EL (cell line): ENCODE measurements at regions not wholly inside any gene's neighbourhood (a gene's known extent, or its start where the extent isn't known, plus 50 kb on each side); places are given as distances from the start of the nearest gene placed in this dataset.

Experiments used
- DNase-seq: peaks from one replicate; pipeline ENCODE4 v3.0.0-alpha.2; 2016

DNA sequence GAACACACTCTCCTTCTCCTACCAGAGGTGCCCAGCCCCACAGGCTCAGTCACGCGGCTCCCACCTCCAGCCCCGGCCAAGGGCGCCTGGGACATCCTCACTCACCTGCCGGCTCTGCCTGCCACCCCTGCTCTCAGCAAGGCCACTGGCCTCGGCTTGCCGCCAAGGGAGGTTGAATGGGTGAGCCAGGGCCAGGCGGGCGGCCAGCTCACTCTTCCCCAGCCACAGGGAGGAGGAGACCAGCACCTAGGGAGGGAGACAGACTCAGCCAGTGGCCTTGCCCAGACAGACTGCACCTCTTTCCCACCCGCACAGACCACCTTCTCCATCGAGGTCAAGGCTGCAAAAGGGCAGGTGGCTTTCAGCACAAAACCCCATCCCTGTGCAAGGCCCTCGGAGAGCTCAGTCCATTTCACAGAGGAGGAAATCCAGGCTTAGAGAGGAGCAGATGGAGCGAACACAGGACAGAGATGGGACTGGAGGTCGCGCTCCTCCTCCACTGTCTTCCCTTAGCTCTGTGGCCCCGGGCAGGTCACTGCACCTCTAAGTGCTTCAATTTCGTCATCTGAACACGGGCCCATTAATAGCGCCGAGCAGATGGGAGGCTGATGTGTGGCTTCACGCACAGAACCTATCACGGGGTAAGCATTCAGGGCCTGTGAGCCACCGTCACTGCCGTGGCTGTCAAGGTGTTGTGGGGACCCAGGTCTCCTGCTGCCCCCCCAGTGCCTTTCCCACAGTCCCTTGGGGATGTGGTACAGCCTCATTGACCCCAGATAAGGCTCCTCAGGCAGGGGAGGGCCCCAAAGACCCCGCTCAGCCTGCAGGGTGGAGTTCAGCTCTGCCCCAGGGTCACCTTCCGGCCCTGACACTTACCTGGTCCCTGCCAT lies 56.1 kb downstream of the RMI2 start:
- no peak for DNase-seq

GRCh38 chr16:11402051-11402744 lies 56.9 kb downstream of the RMI2 start:
- no peak for DNase-seq

DNA sequence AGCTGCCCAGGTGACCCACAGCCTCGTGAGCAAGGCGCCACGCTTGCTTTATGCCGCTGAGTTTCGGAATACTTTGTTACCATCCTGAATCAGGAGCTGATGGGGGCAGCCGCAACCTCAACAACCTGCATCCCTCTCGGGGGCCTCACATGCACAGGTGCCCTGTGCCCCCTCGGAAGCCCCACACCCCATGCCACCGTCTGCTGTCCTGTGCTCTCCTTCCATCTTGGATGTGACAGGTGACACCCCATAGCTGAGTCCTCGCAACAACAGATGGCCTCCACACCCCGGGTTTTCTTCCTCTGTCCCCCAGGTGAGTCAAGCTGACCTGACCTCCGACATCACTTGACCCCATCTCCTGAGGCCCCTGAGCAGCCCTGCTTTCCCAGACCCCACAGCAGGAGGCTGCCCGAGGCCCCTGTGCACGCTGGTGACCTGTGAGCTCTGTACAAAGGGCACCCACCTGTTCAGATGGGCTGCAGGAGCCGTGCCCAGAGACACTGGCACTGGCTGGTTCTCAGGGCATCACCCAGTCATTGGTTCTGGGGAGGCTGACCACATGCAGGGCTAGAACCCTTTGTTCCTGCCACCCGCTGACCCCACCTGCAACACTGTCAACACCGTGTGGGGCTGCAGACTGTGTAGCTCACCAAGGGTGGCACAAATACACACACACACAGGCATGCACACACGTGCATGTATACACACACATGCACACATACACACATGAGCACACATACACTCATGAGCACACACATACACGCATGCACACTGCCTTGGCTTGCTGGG lies 57.7 kb downstream of the RMI2 start:
- DNase-seq = no peak

- no peak for DNase-seq
These were observed 58.2 kb downstream of the RMI2 start for GRCh38 chr16:11403534-11403795.

DNA sequence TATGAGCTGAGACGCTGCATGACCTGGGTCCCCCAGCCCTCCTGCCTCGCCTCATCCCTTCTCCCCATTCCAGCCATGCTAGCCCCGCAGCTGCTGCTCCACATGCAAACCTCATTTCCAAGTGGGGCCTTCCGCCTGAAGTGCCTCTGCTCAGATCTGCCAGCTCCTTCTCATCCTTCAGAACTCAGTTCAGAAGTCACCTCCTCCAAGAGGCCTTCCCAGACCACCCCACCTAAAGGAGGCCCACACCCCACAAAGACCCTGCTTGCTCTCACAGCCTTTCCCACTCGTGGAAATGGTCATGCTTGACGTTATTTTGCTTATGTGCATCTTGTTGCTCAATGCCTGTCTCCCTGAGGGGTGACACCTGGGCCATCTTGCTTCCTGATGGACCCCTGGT lies 58.7 kb downstream of the RMI2 start:
- DNase-seq = no peak

GRCh38 chr16:11404603-11405002 lies 59.3 kb downstream of the RMI2 start:
- DNase-seq = no peak

- peak; percentile 36 for DNase-seq
These were observed 60.3 kb downstream of the RMI2 start for GRCh38 chr16:11405331-11406176.

GRCh38 chr16:11406177-11406560 lies 60.9 kb downstream of the RMI2 start:
- no peak for DNase-seq

- peak; percentile 74 for DNase-seq
These were observed 62.1 kb downstream of the RMI2 start for GRCh38 chr16:11407047-11407982.

DNA sequence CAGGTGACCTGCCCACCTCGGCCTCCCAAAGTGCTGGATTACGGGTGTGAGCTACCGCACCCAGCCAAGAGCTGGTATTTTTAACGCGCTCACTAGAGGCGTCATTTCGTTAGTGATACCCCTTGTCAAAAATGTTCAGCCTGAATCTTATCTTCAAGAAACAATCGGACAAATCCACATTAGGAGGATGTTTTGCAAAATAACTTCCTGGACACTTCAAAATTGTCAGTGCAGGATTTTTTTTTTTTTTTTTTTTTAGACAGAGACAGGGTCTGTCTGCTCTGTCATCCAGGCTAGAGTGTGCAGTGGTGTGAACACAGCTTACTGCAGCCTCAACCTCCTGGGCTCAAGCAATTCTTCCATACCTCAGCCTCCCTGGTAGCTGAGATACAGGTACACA lies 63.0 kb downstream of the RMI2 start:
- DNase-seq = no peak

GRCh38 chr16:11409398-11409797 lies 64.1 kb downstream of the RMI2 start:
- DNase-seq = no peak

DNA sequence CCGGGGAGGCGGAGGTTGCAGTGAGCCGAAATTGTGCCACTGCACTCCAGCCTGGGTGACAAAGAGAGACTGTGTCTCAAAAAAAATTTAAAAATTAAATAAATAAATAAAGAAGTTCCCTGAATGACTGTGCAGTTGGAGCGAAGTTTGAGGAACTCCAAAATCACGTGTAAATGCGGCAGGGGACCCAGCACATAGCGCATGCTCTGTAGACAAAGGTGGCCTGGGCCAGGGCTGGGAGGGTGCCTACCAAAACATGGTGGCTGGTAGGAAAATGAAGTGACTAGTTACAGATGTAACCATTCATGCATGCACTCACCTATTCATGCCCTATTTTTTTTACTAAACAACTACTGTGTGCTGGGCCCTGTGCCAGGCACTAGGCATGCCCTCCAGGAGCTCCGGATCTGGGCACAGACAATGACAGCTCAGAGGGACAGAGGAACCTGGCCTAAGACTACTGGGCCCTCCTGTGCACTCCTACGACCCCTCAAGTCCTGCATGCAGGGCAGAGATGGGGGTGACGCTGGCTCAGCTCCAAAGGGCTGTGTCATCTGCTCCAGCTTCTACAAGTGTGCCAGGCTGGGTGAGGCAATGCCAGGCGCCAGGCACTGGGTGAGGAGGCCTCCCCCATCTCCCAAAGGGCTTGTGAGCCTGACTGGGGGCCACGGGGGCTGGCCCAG lies 65.3 kb downstream of the RMI2 start:
- peak; percentile 16 for DNase-seq

GRCh38 chr16:11411059-11411550 lies 65.8 kb downstream of the RMI2 start:
- DNase-seq = no peak

DNA sequence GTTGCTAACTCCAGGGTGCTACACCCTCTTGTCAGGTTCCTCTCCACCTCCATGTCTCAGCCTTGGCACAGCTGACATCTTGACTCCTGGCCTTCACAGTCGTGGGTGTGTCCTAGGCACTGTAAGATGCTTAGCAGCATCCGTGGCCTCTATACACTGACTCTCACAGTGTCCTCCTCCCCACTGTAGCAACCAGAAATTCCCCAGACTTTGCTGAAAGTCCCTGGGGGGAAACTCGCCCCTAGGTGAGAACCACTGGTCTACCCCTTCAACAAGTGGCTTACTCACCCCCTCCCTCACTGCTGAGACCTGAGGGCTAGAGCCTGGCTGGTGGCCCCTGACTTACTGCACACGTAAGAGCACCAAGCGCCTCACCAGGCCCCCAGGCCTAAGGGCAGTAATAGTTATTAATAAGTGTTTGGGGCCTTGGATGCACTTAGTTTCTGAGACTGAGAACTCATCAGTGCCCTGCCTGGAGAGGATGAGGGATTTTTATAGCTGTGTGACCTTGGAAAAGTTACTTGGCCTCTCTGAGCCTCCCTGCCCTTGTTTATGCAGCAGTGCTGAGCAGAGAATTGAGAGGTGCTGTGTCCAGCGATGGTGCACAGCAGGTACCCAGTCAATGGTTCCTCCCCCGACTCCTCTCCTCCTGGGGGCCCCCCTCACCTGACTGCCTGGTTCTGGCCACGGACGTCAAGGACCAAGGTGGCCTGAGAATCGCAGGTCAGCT lies 67.1 kb downstream of the RMI2 start:
- DNase-seq = no peak

GRCh38 chr16:11412965-11413887 lies 68.0 kb downstream of the RMI2 start:
- no peak for DNase-seq

- no peak for DNase-seq
These were observed 68.8 kb downstream of the RMI2 start for GRCh38 chr16:11413907-11414595.

DNA sequence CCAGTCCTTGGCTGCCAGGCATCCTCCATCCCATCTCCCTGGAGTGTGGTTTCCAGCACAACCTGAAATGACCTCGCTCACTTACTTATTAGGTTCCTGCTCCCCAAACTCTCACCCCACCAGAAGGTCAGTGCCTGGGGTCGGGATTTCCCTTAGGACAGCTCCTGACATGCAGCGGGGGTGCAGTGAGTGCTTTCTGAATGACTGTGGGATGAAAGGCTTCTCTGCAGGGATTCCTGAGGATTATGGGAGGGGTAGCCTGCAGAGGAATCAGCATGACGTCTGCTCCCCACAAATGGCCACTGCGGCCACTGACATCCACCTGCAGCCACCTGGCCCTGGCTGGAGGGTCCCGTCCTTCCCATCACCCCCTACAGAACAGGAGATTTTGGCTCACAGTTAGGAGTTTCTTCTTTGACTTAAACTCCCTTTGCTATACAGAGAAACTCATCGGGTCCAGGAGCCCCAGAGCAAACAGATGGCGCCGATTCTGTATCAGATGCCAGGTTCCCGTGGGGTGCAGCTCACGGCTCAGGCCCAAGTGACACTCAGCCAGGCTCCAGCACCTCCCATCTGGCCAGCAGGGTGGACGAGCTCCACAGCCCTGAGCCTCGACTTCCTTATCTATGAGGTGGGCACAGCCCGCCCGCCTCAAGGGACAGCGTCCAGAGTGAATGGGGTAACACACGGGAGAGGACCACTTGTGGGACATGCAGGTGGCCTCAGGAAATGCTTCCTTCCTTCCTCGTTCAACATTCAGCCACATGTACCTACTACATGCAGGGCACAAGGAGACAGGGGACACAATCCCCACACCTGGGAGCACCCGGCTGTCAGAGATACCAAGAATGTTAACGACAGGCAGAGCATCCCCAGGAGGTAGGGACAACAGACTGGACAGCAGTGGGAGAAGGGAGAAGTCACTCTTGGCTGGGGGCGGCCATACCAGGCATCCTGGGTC lies 69.8 kb downstream of the RMI2 start:
- no peak for DNase-seq
